ENCODE measurements at regions not wholly inside any gene's neighbourhood (a gene's known extent, or its start where the extent isn't known, plus 50 kb on each side); places are given as distances from the start of the nearest gene placed in this dataset.

- no peak for DNase-seq
- Histone ChIP-seq H3K9me3 (ENCODE audit: control insufficient read depth, low read depth, low read length) (no peaks in the 10 kb centered on the region), H3K27ac (ENCODE audit: low read length) (no peak overlapping the region), H3K27me3 (ENCODE audit: control insufficient read depth, insufficient read depth, low read length) (no peaks in the 10 kb centered on the region), H3K4me3 (ENCODE audit: low read length) (no peak overlapping the region), H3K36me3 (ENCODE audit: control insufficient read depth, insufficient read depth, low read length) (no peaks in the 10 kb centered on the region), H3K4me1 (ENCODE audit: control insufficient read depth, insufficient read depth, low read length) (no peaks in the 10 kb centered on the region)
- WGBS (ENCODE audit: insufficient coverage, low lambda C conversion rate), result no CpG with 5 or more reads among the region's 7 CpGs
Observed at GRCh38 chr4:13103382-13104015, 380.6 kb downstream of the RAB28 start.

- Histone ChIP-seq H3K27me3 (ENCODE audit: control insufficient read depth, insufficient read depth, low read length) (no peaks in the 10 kb centered on the region), H3K9me3 (ENCODE audit: control insufficient read depth, low read depth, low read length) (no peaks in the 10 kb centered on the region), H3K36me3 (ENCODE audit: control insufficient read depth, insufficient read depth, low read length) (no peaks in the 10 kb centered on the region), H3K4me1 (ENCODE audit: control insufficient read depth, insufficient read depth, low read length) (no peaks in the 10 kb centered on the region), H3K4me3 (ENCODE audit: low read length) (no peak overlapping the region), H3K27ac (ENCODE audit: low read length) (no peak overlapping the region)
- DNase-seq, result no peak
- WGBS (ENCODE audit: insufficient coverage, low lambda C conversion rate), result no CpG with 5 or more reads among the region's 6 CpGs
Observed at GRCh38 chr4:13102092-13102742, 381.9 kb downstream of the RAB28 start.

DNA sequence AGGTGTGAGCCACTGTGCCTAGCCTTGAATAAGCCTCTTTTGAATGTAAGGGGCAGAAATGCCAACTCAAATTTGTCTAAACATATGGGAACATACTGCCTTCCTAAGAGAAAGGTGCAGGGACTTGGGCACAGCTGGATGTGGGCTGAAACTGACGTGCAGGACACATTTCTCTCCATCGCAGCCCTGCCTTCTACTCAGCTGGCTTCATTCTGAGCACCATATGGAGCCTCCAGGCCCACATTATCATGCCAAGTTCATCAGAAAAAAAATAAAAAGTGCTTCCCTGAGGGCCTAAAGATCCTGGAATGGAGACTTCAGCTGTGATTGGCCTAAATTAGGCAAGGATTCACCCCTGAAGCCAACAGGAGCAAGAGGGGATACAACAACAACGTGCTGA, 386.2 kb downstream of the RAB28 start:
- no peak for DNase-seq
- Histone ChIP-seq H3K9me3 (ENCODE audit: control insufficient read depth, low read depth, low read length) (no peaks in the 10 kb centered on the region), H3K27me3 (ENCODE audit: control insufficient read depth, insufficient read depth, low read length) (no peaks in the 10 kb centered on the region), H3K27ac (ENCODE audit: low read length) (no peak overlapping the region), H3K36me3 (ENCODE audit: control insufficient read depth, insufficient read depth, low read length) (no peaks in the 10 kb centered on the region), H3K4me1 (ENCODE audit: control insufficient read depth, insufficient read depth, low read length) (no peaks in the 10 kb centered on the region), H3K4me3 (ENCODE audit: low read length) (no peak overlapping the region)
- WGBS (ENCODE audit: insufficient coverage, low lambda C conversion rate), result no CpG with 5 or more reads among the region's 3 CpGs

GRCh38 chr4:13095722-13096121, 388.4 kb downstream of the RAB28 start:
- H3K27me3 ChIP-seq (ENCODE audit: control insufficient read depth, insufficient read depth, low read length), result no peaks in the 10 kb centered on the region
- H3K4me1 ChIP-seq (ENCODE audit: control insufficient read depth, insufficient read depth, low read length), result no peaks in the 10 kb centered on the region
- H3K4me3 ChIP-seq (ENCODE audit: low read length), result no peak overlapping the region
- 71% methylated on average over 1 of the region's 1 CpG for WGBS (ENCODE audit: insufficient coverage, low lambda C conversion rate)
- no peak overlapping the region for H3K27ac ChIP-seq (ENCODE audit: low read length)
- H3K9me3 ChIP-seq (ENCODE audit: control insufficient read depth, low read depth, low read length), result no peaks in the 10 kb centered on the region
- no peaks in the 10 kb centered on the region for H3K36me3 ChIP-seq (ENCODE audit: control insufficient read depth, insufficient read depth, low read length)
- no peak for DNase-seq

DNA sequence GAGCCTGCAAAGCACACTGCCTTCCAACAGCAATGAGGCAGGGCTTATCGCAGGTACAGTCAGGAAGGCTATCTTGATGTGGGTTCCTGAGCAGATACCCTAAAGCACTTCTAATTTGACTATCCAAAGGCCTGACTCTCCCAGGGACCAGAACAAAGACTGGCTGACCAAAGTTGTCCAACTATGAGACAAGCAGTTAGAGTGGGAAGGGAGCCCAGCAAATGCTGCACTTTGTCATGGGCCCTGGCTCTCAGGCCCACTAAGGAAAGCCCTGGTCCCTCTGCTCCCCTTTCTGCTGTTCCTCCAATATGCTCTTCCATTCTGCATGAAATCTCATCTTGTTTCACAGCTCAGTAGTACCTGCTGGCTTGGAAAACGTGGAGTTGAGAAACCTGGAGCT, 391.0 kb downstream of the RAB28 start:
- DNase-seq, result no peak
- Histone ChIP-seq H3K4me3 (ENCODE audit: low read length) (no peak overlapping the region), H3K27ac (ENCODE audit: low read length) (no peak overlapping the region), H3K36me3 (ENCODE audit: control insufficient read depth, insufficient read depth, low read length) (no peaks in the 10 kb centered on the region), H3K9me3 (ENCODE audit: control insufficient read depth, low read depth, low read length) (no peaks in the 10 kb centered on the region), H3K27me3 (ENCODE audit: control insufficient read depth, insufficient read depth, low read length) (no peaks in the 10 kb centered on the region), H3K4me1 (ENCODE audit: control insufficient read depth, insufficient read depth, low read length) (no peaks in the 10 kb centered on the region)
- WGBS (ENCODE audit: insufficient coverage, low lambda C conversion rate), result no CpG with 5 or more reads among the region's 2 CpGs

- H3K4me1 ChIP-seq (ENCODE audit: control insufficient read depth, insufficient read depth, low read length), result no peaks in the 10 kb centered on the region
- H3K27me3 ChIP-seq (ENCODE audit: control insufficient read depth, insufficient read depth, low read length), result no peaks in the 10 kb centered on the region
- no peak for DNase-seq
- no CpG with 5 or more reads among the region's 1 CpG for WGBS (ENCODE audit: insufficient coverage, low lambda C conversion rate)
- H3K4me3 ChIP-seq (ENCODE audit: low read length), result no peak overlapping the region
- H3K36me3 ChIP-seq (ENCODE audit: control insufficient read depth, insufficient read depth, low read length), result no peaks in the 10 kb centered on the region
- H3K27ac ChIP-seq (ENCODE audit: low read length), result no peak overlapping the region
- no peaks in the 10 kb centered on the region for H3K9me3 ChIP-seq (ENCODE audit: control insufficient read depth, low read depth, low read length)
Observed at GRCh38 chr4:13092702-13093101, 391.4 kb downstream of the RAB28 start.

- Histone ChIP-seq H3K9me3 (ENCODE audit: control insufficient read depth, low read depth, low read length) (no peaks in the 10 kb centered on the region), H3K36me3 (ENCODE audit: control insufficient read depth, insufficient read depth, low read length) (no peaks in the 10 kb centered on the region), H3K4me1 (ENCODE audit: control insufficient read depth, insufficient read depth, low read length) (no peaks in the 10 kb centered on the region), H3K4me3 (ENCODE audit: low read length) (no peak overlapping the region), H3K27ac (ENCODE audit: low read length) (no peak overlapping the region), H3K27me3 (ENCODE audit: control insufficient read depth, insufficient read depth, low read length) (no peaks in the 10 kb centered on the region)
- no peak for DNase-seq
Observed at GRCh38 chr4:13089659-13089998, 394.5 kb downstream of the RAB28 start.

GRCh38 chr4:13088726-13089658, 395.1 kb downstream of the RAB28 start:
- Histone ChIP-seq H3K4me3 (ENCODE audit: low read length) (no peak overlapping the region), H3K36me3 (ENCODE audit: control insufficient read depth, insufficient read depth, low read length) (no peaks in the 10 kb centered on the region), H3K9me3 (ENCODE audit: control insufficient read depth, low read depth, low read length) (no peaks in the 10 kb centered on the region), H3K4me1 (ENCODE audit: control insufficient read depth, insufficient read depth, low read length) (no peaks in the 10 kb centered on the region), H3K27ac (ENCODE audit: low read length) (no peak overlapping the region), H3K27me3 (ENCODE audit: control insufficient read depth, insufficient read depth, low read length) (no peaks in the 10 kb centered on the region)
- WGBS (ENCODE audit: insufficient coverage, low lambda C conversion rate), result no CpG with 5 or more reads among the region's 2 CpGs
- DNase-seq, result no peak

DNA sequence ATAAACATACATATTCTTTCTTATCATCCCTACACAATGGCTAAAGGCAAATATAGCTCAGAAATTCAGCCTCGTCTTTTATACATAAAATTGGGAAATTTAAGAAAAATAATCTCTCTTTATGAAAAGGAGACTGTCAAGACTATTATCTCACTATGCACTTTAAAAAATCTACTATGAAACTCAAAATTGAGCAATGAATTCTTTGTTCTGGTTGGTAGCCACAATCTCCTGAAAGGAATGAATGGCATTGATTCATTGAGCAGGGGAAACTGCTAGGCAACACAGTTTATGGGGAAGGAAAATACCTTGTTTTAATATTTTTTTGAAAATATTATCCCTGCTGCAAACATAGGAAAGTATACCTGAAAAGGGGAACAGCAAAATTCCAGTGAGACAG, 397.1 kb downstream of the RAB28 start:
- H3K27ac ChIP-seq (ENCODE audit: low read length), result no peak overlapping the region
- H3K4me1 ChIP-seq (ENCODE audit: control insufficient read depth, insufficient read depth, low read length), result no peaks in the 10 kb centered on the region
- no peaks in the 10 kb centered on the region for H3K9me3 ChIP-seq (ENCODE audit: control insufficient read depth, low read depth, low read length)
- H3K27me3 ChIP-seq (ENCODE audit: control insufficient read depth, insufficient read depth, low read length), result no peaks in the 10 kb centered on the region
- H3K36me3 ChIP-seq (ENCODE audit: control insufficient read depth, insufficient read depth, low read length), result no peaks in the 10 kb centered on the region
- WGBS (ENCODE audit: insufficient coverage, low lambda C conversion rate), result no CpG with 5 or more reads among the region's 1 CpG
- no peak for DNase-seq
- H3K4me3 ChIP-seq (ENCODE audit: low read length), result no peak overlapping the region

- no peak for DNase-seq
- H3K36me3 ChIP-seq (ENCODE audit: control insufficient read depth, insufficient read depth, low read length), result no peaks in the 10 kb centered on the region
- no peak overlapping the region for H3K27ac ChIP-seq (ENCODE audit: low read length)
- no peaks in the 10 kb centered on the region for H3K27me3 ChIP-seq (ENCODE audit: control insufficient read depth, insufficient read depth, low read length)
- no peaks in the 10 kb centered on the region for H3K4me1 ChIP-seq (ENCODE audit: control insufficient read depth, insufficient read depth, low read length)
- no peak overlapping the region for H3K4me3 ChIP-seq (ENCODE audit: low read length)
- H3K9me3 ChIP-seq (ENCODE audit: control insufficient read depth, low read depth, low read length), result no peaks in the 10 kb centered on the region
- no CpG with 5 or more reads among the region's 2 CpGs for WGBS (ENCODE audit: insufficient coverage, low lambda C conversion rate)
Observed at GRCh38 chr4:13084210-13084609, 399.9 kb downstream of the RAB28 start.
